Testis (tissue), 2 donors: ENCODE measurements at regions not wholly inside any gene's neighbourhood (a gene's known extent, or its start where the extent isn't known, plus 50 kb on each side); places are given as distances from the start of the nearest gene placed in this dataset.

ENCODE experiments used
- CTCF ChIP-seq, 3 experiments: fragments of 450-650 bp in 2 of 3; fragments of 200-600 bp in 1 of 3; sonication (generic) in 1 of 3; IDR thresholded peaks; one replicate each; pipeline ENCODE4 v1.5.1; 2016 to 2019; ENCODE audit warnings: antibody characterized with exemption in 3 of 3, mild to moderate bottlenecking in 2 of 3, moderate library complexity in 1 of 3
- POLR2A ChIP-seq: fragments of 450-650 bp; IDR thresholded peaks from one replicate; pipeline ENCODE4 v1.6.1; 2017; ENCODE audit warnings: antibody characterized with exemption, mild to moderate bottlenecking, moderate library complexity

- TF ChIP-seq CTCF (IDR thresholded peaks at IDR 0.05) (no peak), POLR2A (no peak)
Observed at GRCh38 chr1:34404804-34405203, 228.1 kb downstream of the C1orf94 start.
